ENCODE measurements at regions not wholly inside any gene's neighbourhood (a gene's known extent, or its start where the extent isn't known, plus 50 kb on each side); places are given as distances from the start of the nearest gene placed in this dataset.
"Not testable (repeated sequence)": the region's sequence is repeated elsewhere in the genome, so short reads cannot be mapped to it uniquely, and the experiment has no call there.

DNA sequence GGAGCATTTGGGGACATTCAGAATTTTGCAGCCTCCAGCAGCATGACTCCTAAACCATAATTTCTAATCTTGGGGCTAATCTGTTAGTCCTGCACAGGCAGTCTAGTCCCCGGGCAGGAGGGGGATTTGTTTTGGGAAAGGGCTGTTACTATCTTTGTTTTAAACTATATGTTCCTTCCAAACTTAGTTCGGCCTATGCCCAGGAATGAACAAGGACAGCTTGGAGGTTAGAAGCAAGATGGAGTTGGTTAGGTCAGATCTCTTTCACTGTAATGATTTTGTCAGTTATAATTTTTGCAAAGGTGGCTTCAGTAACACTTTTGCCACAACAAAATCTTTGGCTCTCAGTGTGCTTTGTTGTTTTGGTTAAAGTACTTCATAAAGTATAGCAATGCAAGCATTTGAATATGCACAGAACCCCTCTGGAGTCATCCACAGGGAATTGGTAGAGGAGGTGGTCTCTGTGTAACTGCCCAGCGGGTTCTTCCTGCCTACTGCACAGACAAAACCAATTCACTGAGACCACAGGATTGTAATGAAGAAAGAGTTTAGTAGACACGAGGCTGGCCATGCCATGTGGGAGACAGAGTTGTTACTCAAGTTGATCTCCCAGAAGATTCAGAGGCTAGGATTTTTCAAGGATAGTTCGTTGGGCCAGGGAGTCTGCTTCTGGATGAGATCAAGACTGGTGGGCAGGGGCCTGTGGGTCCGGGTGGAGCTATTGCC lies 224.1 kb upstream of the MYLIP start:
- no peak for DNase-seq

DNA sequence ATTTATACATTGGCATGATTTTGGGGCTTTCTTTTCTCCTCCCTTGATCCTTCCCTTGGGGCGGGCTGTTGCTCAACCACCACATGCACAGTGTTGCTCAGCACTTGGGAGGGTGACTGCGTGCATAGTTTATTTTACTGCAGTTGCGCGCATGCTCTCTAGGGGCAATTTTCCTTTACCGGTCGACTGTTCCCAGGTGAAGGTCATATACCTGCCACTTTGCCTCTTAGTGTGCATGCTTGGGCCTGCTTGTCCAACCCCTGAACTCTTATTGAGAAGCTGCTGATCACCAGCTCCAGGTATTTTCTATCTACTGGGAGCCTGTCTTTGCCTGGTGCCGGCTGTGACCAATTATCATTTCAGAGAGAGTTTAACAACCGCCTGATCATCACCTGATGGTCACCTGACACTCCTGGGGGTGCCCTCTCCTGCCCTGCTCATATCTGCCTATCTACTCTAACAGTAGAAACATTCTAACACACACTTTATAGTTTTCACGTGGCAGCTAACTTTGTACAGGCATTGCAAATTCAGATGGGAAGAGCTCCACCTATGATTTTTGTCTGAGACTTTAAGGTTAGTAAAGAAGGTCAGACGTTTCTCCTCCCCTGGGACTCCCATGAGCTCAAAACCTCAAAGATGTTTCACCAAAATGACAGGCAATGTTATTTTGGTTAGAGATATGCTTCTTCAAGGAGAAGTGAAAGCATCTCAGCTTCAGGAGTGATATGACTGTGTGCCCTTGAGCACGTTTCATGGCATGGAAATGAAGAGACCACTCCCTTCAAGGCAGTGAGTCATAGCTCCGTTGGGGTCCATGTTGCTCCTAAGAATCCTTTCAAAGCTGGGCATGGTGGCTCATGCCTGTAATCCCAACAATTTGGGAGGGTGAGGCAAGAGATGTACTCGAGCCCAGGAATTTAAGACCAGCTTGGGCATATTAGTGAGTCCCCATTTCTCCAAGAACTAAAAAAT lies 227.5 kb upstream of the MYLIP start:
- DNase-seq: no peak

DNA sequence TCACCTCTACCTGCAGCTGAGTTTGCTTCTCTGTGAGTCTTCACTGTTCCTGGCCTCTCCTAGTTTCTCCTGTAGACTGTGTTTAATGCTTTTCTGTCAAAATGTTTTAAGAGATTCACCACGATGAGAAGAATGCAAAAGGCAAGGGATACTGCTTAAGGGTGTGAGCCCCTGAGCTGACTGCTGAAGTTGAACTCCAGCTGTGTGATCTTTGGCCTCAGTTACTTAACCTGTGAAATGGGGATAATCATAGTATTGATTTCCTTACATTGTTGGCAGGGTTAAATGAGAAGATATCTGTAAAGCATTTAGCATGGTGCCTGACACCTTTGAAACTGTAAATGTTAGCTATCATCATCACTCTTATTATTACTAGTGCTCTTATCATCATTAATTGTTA lies 230.2 kb upstream of the MYLIP start:
- DNase-seq: no peak

DNA sequence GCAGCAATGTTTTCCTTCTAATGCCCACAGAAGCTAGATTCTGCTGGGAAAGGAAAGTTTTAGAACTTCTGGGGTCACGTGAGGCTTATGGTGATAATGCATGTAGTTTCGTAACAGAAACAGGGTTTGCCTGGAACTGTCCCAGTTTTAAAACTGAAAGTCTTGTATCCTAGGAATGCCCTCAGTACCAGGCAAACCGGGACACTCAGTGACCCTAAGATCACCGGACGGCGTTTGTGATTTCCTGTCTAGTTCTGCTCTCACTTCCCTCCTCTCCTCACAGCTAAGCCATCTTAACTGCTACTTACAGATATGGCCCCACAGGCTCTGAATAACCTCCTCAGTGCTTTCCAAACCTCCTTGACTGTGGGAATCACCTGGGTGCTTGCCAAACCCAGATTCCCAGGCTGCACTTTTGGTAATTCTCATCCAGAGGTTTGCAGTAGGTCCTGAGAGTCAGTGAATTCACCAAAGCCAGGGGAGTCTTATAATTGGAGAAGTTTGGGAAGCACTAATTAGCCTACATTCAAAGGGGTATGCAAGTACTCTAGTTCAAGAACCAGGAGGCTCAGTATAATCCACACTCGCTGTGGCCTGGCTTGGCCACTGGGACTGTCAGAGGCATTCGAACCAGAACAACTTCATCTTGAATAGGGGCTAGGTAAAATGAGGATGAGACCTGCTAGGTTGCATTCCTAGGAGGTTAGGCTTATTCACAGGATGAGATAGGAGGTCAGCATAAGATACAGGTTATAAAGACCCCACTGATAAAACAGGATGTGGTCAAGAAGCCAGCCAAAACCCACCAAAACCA lies 231.6 kb upstream of the MYLIP start:
- peak; percentile 20 to 70 (median 35) for DNase-seq

DNA sequence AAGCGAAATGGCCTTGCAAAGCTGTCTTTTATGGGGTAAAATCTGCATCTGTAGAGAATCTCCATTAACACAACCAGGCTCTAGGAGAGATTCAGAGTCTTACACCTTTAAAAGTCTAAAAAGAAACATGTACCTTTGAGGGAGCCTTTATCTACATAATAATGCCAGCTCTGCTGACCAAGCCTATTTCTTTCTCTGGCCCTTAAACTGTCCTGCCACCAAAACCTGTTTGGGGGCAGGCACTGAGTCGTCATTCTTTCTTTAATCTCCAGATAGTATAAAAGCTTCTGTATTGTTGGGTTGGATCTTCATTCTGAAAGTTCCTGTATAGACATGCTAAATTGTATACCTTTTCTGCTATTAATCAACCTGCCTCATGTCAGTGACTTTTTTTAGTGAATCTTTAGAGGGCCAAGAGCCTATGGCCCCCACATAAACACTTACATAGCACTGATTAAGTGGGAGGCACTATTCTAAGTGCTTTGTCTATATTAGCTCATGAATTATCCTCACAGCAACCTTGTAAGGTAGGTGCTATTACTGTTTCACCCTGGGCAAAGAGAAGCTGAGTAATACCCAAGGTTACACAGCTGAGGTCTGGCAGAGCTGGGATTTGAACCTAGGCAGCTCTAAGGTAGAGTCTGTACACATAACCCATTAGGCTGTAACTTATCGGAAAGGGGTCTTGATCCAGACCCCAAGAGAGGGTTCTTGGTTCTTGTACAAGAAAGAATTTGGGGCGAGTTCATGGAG lies 232.3 kb upstream of the DTNBP1 start:
- no peak for DNase-seq

DNA sequence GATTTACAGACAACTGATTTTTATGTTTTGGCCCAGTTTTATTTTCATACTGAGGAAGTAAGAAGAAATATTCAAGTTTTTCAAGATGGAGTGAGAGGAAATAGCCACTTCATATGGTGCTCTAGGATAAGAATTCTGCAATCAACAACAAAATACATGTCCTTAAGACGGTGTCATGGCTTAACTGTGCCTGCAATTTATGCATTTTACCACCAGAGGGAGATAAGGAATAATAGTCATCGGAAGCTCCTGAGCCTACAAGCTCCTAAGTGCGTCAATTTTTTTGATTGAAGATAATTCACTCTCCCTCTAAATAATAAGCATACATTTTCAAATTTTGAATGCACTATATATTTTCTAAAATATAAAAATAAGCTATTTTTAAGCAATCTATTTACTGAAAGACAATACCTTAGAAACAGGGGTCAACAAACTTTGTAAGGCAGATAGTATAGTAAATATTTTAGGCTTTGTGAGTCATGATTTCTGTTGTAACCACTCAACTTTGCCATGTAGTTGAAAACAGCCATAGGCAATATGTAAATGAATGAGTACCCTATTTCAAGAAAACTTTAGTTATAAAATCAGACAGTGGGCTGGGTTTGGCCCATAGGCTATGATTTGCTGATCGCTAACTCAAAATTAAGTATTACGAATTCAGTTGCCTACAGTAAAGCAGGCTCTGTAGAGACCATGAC lies 230.9 kb upstream of the DTNBP1 start:
- DNase-seq: no peak

DNA sequence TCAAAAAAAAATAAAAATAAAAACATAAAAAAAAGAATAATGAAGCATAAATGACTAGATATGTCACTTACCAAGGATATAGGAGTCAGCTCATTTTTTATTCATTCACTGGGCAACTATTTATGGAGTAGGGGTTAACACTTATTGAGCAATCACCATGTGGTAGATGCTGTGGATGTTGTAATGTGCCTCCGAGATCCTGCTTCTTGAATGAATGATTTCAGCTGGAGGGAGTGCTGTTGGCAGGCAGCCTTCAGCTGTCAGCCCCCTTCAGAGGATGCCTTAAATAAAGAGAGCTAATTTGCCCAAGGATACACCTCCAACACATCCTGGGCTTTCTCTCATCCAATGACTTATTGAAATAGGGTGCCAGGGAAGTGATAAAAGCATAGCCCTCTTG lies 229.5 kb upstream of the DTNBP1 start:
- no peak for DNase-seq

DNA sequence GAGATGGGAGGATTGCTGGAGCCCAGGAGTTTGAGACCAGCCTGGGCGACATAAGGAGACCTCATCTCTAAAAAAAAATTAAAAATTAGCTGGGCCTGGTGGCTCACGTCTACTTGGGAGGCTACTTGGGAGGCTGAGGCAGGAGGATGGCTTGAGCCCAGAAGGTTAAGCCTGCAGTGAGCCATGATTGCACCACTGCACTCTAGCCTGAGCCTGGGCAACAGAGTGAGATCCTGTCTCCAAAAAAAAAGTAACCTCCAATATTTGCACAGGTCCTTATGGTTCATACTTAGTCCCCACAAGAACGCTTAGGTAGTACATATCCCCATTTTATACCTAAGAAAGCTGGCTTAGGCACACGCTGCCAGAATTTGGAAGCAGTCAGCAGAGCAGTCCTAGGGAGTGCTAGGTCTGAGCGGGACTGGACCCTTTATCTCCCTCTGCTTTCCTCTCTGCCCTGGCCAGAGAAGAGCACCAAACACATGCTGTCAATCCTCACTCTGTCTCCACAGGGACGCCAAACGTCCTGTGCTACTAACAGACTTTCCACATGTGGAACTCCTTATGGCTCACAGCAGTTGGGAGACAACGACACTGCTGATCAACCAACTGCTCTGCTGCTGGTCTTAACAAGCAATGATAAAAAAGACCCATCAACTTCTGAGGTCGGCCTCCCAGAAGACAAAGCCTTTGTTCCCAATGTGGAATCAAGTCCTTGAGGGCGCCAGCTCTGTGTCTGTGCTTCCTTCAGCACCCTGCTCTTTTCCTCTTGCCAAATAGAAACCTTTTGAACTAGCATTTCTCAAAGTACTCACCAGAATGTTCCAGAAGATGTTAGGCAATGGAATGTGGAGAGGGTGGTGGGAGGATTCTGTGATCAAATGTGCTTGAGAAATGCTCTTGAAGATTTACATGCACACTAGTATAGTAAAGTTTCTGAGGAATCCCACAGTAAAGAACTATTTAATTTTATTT lies 226.3 kb upstream of the DTNBP1 start:
- no peak for DNase-seq

DNA sequence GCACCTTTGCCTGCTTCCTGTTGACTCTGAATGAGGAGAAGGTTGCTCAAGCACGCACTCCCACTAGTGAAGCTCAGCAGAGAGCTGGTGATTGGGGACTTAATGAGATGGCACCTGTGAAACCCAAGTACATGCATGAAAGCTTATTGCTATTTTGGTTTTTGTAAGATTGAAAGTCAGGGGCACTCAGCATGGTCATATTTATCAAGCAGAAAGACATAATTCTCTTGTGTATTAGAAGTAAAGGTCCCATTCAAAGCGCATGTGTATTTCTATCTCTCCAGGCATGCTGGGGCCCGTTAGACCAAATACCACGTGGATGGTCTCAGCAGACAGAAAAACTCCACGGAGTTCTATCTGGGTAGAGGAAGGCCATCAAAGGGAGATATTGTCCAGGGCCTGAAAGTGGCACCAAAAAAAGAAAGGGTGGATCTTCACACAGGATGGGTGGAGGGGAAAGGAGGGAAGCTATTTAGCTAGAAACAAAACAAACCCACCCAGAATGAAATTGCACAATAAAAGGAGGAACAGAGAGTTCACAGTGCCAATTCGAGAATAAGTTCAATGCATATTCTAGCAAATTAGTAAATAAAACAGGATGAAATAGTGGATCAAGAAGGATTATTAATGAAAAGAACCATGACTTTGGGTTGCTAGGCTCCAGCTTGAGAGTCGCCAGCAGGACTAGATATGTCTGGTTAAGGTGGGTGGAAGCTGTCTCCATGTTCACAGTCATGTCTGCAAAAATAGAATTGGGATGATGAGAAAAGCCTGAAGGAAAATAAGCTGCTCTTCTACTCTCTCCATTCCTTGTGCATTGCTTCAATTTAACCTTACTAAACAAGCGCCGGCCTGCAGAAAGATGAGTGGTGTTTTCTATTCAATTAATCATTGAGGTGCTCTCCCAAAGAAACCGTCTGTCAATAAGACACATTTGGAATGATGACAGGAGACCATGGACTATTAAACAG lies 224.9 kb upstream of the DTNBP1 start:
- DNase-seq: no peak

DNA sequence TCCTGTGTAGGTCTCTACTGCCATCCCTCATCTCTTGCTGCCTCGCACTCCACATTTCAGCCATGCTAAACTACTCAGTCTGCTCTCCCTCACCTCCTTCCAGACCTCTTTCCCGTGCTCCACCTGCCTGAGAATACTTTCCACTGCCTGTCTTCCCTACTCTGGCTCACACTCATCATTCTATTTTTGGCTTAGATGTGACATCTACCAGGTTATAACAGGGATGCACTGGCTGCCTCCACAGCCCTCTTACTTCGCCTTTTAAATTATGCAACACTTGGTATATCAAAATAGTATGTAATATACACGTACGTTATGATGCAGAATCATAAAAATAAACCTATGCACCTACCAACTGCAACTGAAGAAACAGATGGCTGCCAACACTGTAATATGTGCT lies 222.8 kb upstream of the DTNBP1 start:
- no peak for DNase-seq

DNA sequence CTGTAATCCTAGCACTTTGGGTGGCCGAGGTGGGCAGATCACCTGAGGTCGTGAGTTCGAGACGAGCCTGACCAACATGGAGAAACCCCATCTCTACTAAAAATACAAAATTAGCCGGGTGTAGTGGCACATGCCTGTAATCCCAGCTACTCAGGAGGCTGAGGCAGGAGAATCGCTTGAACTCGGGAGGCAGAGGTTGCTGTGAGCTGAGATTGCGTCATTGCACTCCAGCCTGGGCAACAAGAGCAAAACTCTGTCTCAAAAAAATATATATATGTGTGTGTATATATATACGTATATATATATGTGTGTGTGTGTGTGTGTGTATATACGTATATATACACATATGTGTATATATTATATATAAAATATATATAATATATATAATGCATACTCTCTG lies 220.8 kb upstream of the DTNBP1 start:
- not testable (repeated sequence) for DNase-seq

DNA sequence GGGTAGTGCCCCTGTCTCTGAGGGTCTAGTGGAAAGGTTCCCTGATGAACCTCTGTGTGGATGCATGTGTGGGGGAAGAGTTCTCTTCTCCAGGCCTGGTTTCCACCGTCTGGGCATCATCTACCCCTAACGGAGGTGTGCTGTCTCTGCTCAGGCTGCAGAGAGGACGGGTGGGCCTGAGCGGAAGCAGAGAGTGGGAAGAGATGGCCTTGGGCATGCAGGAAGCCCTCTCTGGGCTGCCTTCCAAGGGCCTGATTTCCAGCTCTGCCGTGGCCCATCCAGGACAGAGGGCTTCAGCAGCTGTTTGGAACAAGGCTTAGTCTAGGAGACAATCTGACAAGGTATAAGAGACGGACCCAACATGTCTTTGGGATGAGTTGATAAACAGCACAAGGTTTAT lies 220.1 kb upstream of the DTNBP1 start:
- peak in 2 of 3 donors; percentile 25 to 52 for DNase-seq

DNA sequence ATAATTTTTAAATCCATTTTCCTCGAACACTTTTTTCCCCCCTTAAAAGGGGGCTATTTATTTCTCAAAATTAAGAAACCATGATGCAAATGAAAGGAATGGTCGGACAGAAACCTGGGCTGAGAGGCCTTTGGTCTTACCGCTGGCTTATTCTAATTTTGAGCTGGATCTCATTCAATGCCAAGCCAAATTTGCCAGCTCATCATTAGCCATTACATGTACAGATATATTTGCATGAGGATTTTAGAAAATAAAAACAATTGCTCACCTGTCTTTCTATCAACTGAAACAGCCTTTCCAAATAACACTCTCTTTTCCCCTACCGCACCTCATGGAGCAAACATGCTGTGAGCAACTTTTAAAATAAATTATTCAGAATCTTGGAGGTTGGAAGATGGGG lies 219.5 kb upstream of the DTNBP1 start:
- DNase-seq: no peak

DNA sequence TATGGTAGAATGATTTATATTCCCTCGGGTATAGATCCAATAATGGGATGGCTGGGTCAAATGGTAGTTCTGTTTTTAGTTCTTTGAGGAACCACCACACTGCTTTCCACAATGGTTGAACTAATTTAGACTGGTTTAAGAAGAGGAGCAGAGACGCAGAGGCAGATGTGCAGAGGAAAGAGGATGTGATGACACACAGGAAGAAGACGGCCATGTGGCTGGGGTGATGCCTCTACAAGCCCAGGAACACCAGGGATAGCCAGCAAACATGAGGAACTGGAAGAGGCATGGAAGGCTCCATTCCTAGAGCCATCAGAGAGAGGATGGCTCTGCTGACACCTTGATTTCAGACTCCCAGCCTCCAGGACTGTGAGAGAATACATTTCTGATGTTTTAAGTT lies 218.3 kb upstream of the DTNBP1 start:
- peak in 1 of 3 donors; percentile 37 for DNase-seq

DNA sequence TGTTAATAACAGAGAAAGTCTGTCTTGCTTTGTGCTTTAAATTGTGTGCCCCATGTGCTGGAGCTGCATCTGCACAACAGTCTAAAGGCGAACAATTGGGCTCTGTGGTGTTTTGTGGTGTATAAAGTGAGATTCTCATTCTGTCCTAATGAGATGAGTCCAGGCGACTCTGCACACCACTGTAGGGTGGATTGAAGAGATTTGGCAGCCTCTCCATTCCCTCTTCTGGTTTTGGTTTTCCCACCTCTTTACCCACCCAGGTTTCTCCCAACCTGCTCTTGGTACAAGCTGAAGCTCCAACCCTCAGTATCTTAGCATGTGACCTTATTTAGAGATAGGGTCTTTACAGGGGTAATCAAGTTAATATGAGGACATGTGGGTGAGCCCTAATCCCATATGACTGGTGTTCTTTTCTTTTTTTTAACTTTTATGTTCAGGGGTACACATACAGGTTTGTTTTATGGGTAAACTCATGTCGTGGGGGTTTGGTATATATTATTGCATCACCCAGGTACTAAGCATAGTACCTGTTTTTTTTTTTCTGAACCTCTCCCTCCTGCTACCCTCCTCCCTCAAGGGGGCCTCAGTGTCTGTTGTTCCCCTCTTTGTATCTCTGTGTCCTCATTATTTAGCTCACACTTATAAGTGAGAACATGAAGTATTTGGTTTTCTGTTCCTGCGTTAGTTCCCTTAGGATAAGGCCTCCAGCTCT lies 217.6 kb upstream of the DTNBP1 start:
- DNase-seq: no peak

DNA sequence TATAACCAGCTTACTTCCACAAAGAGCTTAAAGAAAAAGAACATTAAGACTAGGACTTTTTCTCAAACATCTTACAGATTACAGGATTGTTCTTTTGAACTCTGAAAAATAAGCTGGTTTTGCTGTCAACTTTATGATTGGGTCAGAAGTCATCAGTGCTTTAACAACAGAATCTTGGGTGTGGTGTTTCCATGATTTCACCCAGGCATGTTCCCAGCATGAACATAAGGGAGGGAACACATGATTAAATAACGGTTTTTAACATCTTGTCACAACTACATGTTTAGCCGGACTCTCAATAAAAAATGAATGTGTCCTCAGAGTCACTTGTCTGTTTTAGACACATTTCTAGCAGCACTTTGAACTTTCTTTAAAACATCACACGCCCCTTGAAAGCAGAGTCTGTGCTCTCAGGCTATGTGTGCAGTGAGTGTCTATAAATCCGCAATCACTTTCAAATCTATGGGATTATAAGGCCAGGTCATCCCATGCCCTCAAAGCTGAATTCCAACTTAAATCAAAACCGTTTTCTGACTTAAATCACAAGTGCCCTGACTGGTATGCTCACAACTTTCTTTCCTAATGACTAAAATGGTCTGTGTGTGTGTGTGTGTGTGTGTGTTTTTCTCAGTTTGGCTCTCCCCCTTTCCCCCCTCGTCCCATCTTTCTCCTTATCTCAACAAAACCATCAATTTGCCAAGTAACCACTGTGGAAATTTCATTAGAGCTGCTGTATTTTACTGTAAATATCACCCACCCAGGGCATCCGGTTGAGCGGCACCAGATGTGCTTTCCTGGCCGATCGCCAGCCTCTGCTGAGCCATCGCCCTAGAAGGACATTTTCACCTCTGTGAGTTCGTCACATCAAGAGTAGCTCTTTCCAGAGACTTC lies 216.8 kb upstream of the DTNBP1 start:
- DNase-seq: peak; percentile 42 to 84 (median 67)

DNA sequence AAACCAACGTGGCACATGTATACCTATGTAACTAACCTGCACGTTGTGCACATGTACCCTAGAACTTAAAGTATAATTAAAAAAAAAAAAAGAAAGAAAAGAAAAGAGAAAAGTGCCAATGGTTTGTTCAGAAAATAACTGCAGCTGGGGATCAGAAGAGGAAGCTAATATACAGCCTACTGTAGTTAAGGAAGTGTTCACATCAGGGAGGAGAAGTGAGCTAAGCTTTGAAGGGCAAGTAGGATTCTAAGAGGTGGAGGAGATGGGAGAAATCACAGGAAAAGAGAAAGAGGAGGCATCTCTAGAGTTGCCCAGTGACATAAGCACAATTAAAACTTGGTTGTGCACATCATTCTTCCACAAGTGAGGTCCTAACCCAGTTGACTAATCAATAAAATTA lies 214.4 kb upstream of the DTNBP1 start:
- no peak for DNase-seq

Data from muscle of back (tissue), 3 donors.